Liver (tissue), 8 donors: ENCODE measurements at regions not wholly inside any gene's neighbourhood (a gene's known extent, or its start where the extent isn't known, plus 50 kb on each side); places are given as distances from the start of the nearest gene placed in this dataset.

ENCODE experiments used
- DNase-seq: peaks from one replicate; pipeline ENCODE4 v3.0.0-alpha.2; 2017; ENCODE audit warnings: low spot score
- H3K27ac ChIP-seq, 2 donors: one replicate each; pipeline ENCODE4 v1.7.0; 2013; ENCODE audit warnings: inconsistent platforms in 2 of 2, low read length in 2 of 2, control low read depth in 1 of 2, low read depth in 1 of 2, mild to moderate bottlenecking in 1 of 2
- H3K27me3 ChIP-seq, 4 donors: one replicate each; pipeline versions ENCODE4 v1.6.1 to v1.7.0; 2013; ENCODE audit warnings: low read length in 3 of 4, inconsistent platforms in 1 of 4, mild to moderate bottlenecking in 1 of 4, moderate library complexity in 1 of 4; ENCODE audit not compliant: control insufficient read depth in 4 of 4, insufficient read depth in 4 of 4
- H3K36me3 ChIP-seq, 4 donors: one replicate each; pipeline versions ENCODE4 v1.6.1 to v1.7.0; 2013; ENCODE audit warnings: low read length in 3 of 4, mild to moderate bottlenecking in 3 of 4, low read depth in 1 of 4, moderate library complexity in 1 of 4; ENCODE audit not compliant: control insufficient read depth in 4 of 4, insufficient read depth in 3 of 4
- H3K4me1 ChIP-seq, 4 donors: one replicate each; pipeline versions ENCODE4 v1.6.1 to v1.7.0; 2013; ENCODE audit warnings: low read length in 3 of 4, mild to moderate bottlenecking in 3 of 4, moderate library complexity in 1 of 4; ENCODE audit not compliant: control insufficient read depth in 4 of 4, insufficient read depth in 4 of 4
- H3K4me3 ChIP-seq, 3 donors: one replicate each; pipeline versions ENCODE4 v1.6.1 to v1.7.0; 2013; ENCODE audit warnings: low read length in 3 of 3, control low read depth in 1 of 3, low read depth in 1 of 3, mild to moderate bottlenecking in 1 of 3
- H3K9ac ChIP-seq, 2 donors: one replicate each; pipeline ENCODE4 v1.7.0; 2013; ENCODE audit warnings: low read length in 2 of 2, mild to moderate bottlenecking in 2 of 2, moderate library complexity in 2 of 2, control low read depth in 1 of 2, low read depth in 1 of 2
- H3K9me3 ChIP-seq, 4 donors: one replicate each; pipeline versions ENCODE4 v1.6.1 to v1.7.0; 2013; ENCODE audit warnings: low read length in 3 of 4; ENCODE audit not compliant: control insufficient read depth in 4 of 4
- ATF3 ChIP-seq: IDR thresholded peaks from 2 replicates; pipeline ENCODE4 v1.6.1; 2016; ENCODE audit warnings: antibody characterized with exemption
- CTCF ChIP-seq: fragments of 150-350 bp; IDR thresholded peaks from 2 replicates; pipeline ENCODE4 v1.5.1; 2017; ENCODE audit warnings: improper control_type of control experiment, low read depth, low read length; ENCODE audit not compliant: missing input control
- EGR1 ChIP-seq, 2 donors: IDR thresholded peaks; 2 replicates each; pipeline ENCODE4 v1.6.1; 2016 to 2018; ENCODE audit warnings: antibody characterized with exemption in 2 of 2, low read depth in 2 of 2
- FOXA1 ChIP-seq: IDR thresholded peaks from 2 replicates; pipeline ENCODE4 v1.6.1; 2016; ENCODE audit warnings: antibody characterized with exemption
- FOXA2 ChIP-seq: IDR thresholded peaks from 2 replicates; pipeline ENCODE4 v1.6.1; 2016; ENCODE audit warnings: antibody characterized with exemption
- GABPA ChIP-seq, 2 donors: IDR thresholded peaks in 1 of 2; conservative IDR thresholded peaks in 1 of 2; 2 replicates each; pipeline ENCODE4 v1.6.1; 2016; ENCODE audit warnings: antibody characterized with exemption in 2 of 2, mild to moderate bottlenecking in 1 of 2, moderate library complexity in 1 of 2
- HNF4A ChIP-seq, 2 donors: conservative IDR thresholded peaks; 2 replicates each; pipeline ENCODE4 v1.6.1; 2016; ENCODE audit warnings: antibody characterized with exemption in 2 of 2, mild to moderate bottlenecking in 2 of 2
- HNF4G ChIP-seq: IDR thresholded peaks from 2 replicates; pipeline ENCODE4 v1.6.1; 2016; ENCODE audit warnings: antibody characterized with exemption
- JUND ChIP-seq, 2 donors: IDR thresholded peaks; 2 replicates each; pipeline ENCODE4 v1.6.1; 2016; ENCODE audit warnings: antibody characterized with exemption in 2 of 2
- MAX ChIP-seq: IDR thresholded peaks from 2 replicates; pipeline ENCODE4 v1.6.1; 2016; ENCODE audit warnings: antibody characterized with exemption
- NR2F2 ChIP-seq: IDR thresholded peaks from 2 replicates; pipeline ENCODE4 v1.6.1; 2016; ENCODE audit warnings: antibody characterized with exemption
- RAD21 ChIP-seq, 2 donors: IDR thresholded peaks; 2 replicates each; pipeline ENCODE4 v1.6.1; 2016; ENCODE audit warnings: antibody characterized with exemption in 2 of 2, mild to moderate bottlenecking in 2 of 2
- REST ChIP-seq: IDR thresholded peaks from 2 replicates; pipeline ENCODE4 v1.6.1; 2016; ENCODE audit warnings: antibody characterized with exemption, mild to moderate bottlenecking
- RXRA ChIP-seq, 2 donors: IDR thresholded peaks; 2 replicates each; pipeline ENCODE4 v1.6.1; 2017 to 2018; ENCODE audit warnings: antibody characterized with exemption in 2 of 2, mild to moderate bottlenecking in 1 of 2
- SP1 ChIP-seq: IDR thresholded peaks from 2 replicates; pipeline ENCODE4 v1.6.1; 2018; ENCODE audit warnings: antibody characterized with exemption, mild to moderate bottlenecking
- TAF1 ChIP-seq: conservative IDR thresholded peaks from 2 replicates; pipeline ENCODE4 v1.6.1; 2016; ENCODE audit warnings: antibody characterized with exemption, mild to moderate bottlenecking
- YY1 ChIP-seq: IDR thresholded peaks from 2 replicates; pipeline ENCODE4 v1.6.1; 2016; ENCODE audit warnings: antibody characterized with exemption, mild to moderate bottlenecking
- ZBTB33 ChIP-seq: IDR thresholded peaks from 2 replicates; pipeline ENCODE4 v1.6.1; 2016; ENCODE audit warnings: antibody characterized with exemption
- WGBS: extraction: QIAGEN DNeasy Blood & Tissue Kit; methylation state at CpG from one replicate; pipeline ENCODE4 v1.1.7; 2013; 5-methylcytosine and 5-hydroxymethylcytosine counted together
- donor health status: healthy.
- donor health status: healthy.
- donor health status: healthy.
- donor health status: healthy.
- donor health status: healthy.

GRCh38 chr18:55787536-55788073 lies 199.6 kb upstream of the TCF4 start (continued):
- TF ChIP-seq ZBTB33 (no peak), GABPA (IDR thresholded peaks at IDR 0.05 in 1 of 2, conservative IDR thresholded peaks at IDR 0.05 in 1 of 2) (no peak), SP1 (no peak), RXRA (IDR thresholded peaks at IDR 0.05) (no peak), FOXA1 (no peak), EGR1 (IDR thresholded peaks at IDR 0.05; ENCODE audit: low read depth in 2 of 2) (no peak)

- WGBS: 81% methylated on average over 2 of the region's 2 CpGs
- Histone ChIP-seq H3K4me3 (no peak overlapping the region), H3K27me3 (no peaks in the 10 kb centered on the region), H3K36me3 (no peaks in the 10 kb centered on the region), H3K9me3 (peaks cover 0 to 12% (median 5%) of the 10 kb centered on the region in 4 donors), H3K27ac (no peak overlapping the region), H3K9ac (no peak overlapping the region), H3K4me1 (no peaks in the 10 kb centered on the region)
- TF ChIP-seq EGR1 (IDR thresholded peaks at IDR 0.05; ENCODE audit: low read depth in 2 of 2): no peak
- no peak for TF ChIP-seq REST
- TF ChIP-seq JUND (IDR thresholded peaks at IDR 0.05): no peak
- TF ChIP-seq RXRA (IDR thresholded peaks at IDR 0.05): no peak
- no peak for TF ChIP-seq ATF3
- no peak for TF ChIP-seq YY1
- TF ChIP-seq FOXA1: no peak
- no peak for TF ChIP-seq ZBTB33
- TF ChIP-seq GABPA (IDR thresholded peaks at IDR 0.05 in 1 of 2, conservative IDR thresholded peaks at IDR 0.05 in 1 of 2): no peak
- TF ChIP-seq HNF4G: no peak
- no peak for TF ChIP-seq TAF1
- TF ChIP-seq NR2F2: no peak
- TF ChIP-seq CTCF: no peak
- TF ChIP-seq FOXA2: no peak
- TF ChIP-seq RAD21 (IDR thresholded peaks at IDR 0.05): no peak
- TF ChIP-seq HNF4A (conservative IDR thresholded peaks at IDR 0.05): no peak
- no peak for TF ChIP-seq MAX
- TF ChIP-seq SP1: no peak
- DNase-seq: no peak
These were observed 198.8 kb upstream of the TCF4 start for GRCh38 chr18:55786651-55787272.
